Glutamatergic neuron (in vitro differentiated cells): ENCODE measurements at regions not wholly inside any gene's neighbourhood (a gene's known extent, or its start where the extent isn't known, plus 50 kb on each side); places are given as distances from the start of the nearest gene placed in this dataset.

Experiments
- DNase-seq: peaks from one replicate; pipeline ENCODE4 v3.0.0; 2022
- H3K27ac Mint-ChIP-seq: one replicate; pipeline ENCODE4 v1.8.0; 2020; ENCODE audit warnings: mild to moderate bottlenecking, mixed read lengths, inconsistent platforms; ENCODE audit not compliant: unreplicated experiment
- H3K27me3 Mint-ChIP-seq: one replicate; pipeline ENCODE4 v1.8.0; 2020; ENCODE audit warnings: mild to moderate bottlenecking, moderate library complexity, mixed read lengths, inconsistent platforms; ENCODE audit not compliant: unreplicated experiment
- H3K36me3 Mint-ChIP-seq: one replicate; pipeline ENCODE4 v1.8.0; 2020; ENCODE audit warnings: mild to moderate bottlenecking, mixed read lengths, inconsistent platforms; ENCODE audit not compliant: unreplicated experiment
- H3K4me1 Mint-ChIP-seq: one replicate; pipeline ENCODE4 v1.8.0; 2020; ENCODE audit warnings: mild to moderate bottlenecking, low read depth, mixed read lengths, inconsistent platforms; ENCODE audit not compliant: unreplicated experiment
- H3K4me3 Mint-ChIP-seq: one replicate; pipeline ENCODE4 v1.8.0; 2020; ENCODE audit warnings: mild to moderate bottlenecking, mixed read lengths, inconsistent platforms; ENCODE audit not compliant: unreplicated experiment
- H3K9me3 Mint-ChIP-seq: one replicate; pipeline ENCODE4 v1.8.0; 2020; ENCODE audit warnings: mild to moderate bottlenecking, moderate library complexity, mixed read lengths, inconsistent platforms; ENCODE audit not compliant: unreplicated experiment
- TF ChIP-seq, protein P1 (sequence below): fragments of 200-600 bp; sonication (generic); IDR thresholded peaks from one replicate; pipeline ENCODE4 v1.5.0; 2021; ENCODE audit not compliant: partially characterized antibody, unreplicated experiment

DNA sequence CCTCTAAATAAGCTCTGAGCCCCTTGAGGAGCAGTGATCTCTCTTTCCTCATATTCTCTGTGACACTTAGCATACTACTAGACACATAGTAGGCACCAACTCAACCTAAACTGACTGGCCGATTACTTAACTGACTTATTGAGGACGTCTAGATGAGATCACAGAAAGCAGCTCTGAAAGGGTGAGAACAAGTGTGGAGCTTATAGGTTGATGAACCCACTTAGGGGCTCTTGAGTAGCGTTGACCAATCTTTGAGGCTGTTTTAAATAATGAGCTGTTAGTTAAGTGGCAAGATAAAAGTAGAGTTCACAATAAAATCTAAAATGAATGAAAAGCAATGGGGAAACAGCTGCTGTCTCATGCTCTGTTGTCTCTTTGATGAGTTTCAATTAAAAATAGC, 124.7 kb upstream of the TNPO1 start:
- no peak for DNase-seq
- no peaks in the 10 kb centered on the region for H3K36me3 Mint-ChIP-seq
- peak overlapping the region; percentile 30 for H3K4me3 Mint-ChIP-seq

DNA sequence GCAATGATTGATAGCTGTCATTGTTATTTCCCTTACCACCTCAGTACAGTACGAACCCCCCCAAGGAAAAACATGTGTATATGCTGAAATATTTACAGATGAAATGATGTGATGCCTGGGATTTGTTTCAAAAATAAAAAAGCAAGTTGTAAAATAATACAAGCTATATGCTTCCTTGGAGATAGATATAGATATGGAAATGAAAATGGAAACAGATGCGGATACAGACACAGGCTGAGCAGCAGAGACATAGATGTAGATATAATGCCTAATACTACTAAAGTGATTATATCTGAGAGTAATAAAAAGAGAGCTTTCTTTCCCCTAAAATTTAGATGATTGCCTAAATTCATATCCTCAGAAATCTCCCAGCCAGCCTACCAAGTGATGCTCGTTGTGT, 127.5 kb upstream of the TNPO1 start:
- no peak for DNase-seq
- H3K27me3 Mint-ChIP-seq: peaks cover 1% of the 10 kb centered on the region
- H3K27ac Mint-ChIP-seq: no peak overlapping the region
- H3K36me3 Mint-ChIP-seq: no peaks in the 10 kb centered on the region
- no peaks in the 10 kb centered on the region for H3K9me3 Mint-ChIP-seq
- TF ChIP-seq, protein P1, sequence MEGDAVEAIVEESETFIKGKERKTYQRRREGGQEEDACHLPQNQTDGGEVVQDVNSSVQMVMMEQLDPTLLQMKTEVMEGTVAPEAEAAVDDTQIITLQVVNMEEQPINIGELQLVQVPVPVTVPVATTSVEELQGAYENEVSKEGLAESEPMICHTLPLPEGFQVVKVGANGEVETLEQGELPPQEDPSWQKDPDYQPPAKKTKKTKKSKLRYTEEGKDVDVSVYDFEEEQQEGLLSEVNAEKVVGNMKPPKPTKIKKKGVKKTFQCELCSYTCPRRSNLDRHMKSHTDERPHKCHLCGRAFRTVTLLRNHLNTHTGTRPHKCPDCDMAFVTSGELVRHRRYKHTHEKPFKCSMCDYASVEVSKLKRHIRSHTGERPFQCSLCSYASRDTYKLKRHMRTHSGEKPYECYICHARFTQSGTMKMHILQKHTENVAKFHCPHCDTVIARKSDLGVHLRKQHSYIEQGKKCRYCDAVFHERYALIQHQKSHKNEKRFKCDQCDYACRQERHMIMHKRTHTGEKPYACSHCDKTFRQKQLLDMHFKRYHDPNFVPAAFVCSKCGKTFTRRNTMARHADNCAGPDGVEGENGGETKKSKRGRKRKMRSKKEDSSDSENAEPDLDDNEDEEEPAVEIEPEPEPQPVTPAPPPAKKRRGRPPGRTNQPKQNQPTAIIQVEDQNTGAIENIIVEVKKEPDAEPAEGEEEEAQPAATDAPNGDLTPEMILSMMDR: no peak
- H3K4me1 Mint-ChIP-seq: peaks cover 24% of the 10 kb centered on the region
- H3K4me3 Mint-ChIP-seq: no peak overlapping the region

More for the DNA sequence above, 124.7 kb upstream of the TNPO1 start:
- Mint-ChIP-seq H3K9me3 (no peaks in the 10 kb centered on the region), H3K4me1 (peaks cover 24% of the 10 kb centered on the region), H3K27me3 (peaks cover 1% of the 10 kb centered on the region), H3K27ac (peak overlapping the region; percentile 84)
- TF ChIP-seq, protein P1: no peak

DNA sequence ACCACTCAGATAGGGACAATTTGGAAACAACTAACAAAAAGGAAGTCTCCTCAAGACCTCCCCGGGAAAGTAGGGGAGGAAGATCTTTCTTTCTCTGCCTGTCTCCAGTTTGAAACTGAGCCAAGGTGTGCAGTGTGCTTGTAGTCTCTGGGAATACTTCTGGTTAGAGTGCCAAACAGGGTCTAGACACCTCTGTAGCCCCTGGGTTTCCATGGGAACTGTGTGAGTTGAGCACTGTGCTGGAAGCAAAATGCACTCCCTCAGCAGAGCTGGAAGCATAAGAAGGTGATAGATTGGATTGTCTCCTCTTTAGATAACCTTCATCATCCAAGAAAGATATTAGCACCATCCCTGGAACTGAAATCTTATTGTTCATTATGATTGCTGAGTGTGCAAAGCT, 129.2 kb upstream of the TNPO1 start:
- no peak overlapping the region for H3K4me3 Mint-ChIP-seq
- H3K27me3 Mint-ChIP-seq: peaks cover 1% of the 10 kb centered on the region
- peaks cover 9% of the 10 kb centered on the region for H3K4me1 Mint-ChIP-seq
- DNase-seq: no peak
- H3K27ac Mint-ChIP-seq: no peak overlapping the region
- H3K9me3 Mint-ChIP-seq: no peaks in the 10 kb centered on the region
- TF ChIP-seq, protein P1: no peak
- H3K36me3 Mint-ChIP-seq: no peaks in the 10 kb centered on the region

GRCh38 chr5:72682561-72682960, 133.9 kb upstream of the TNPO1 start:
- H3K4me3 Mint-ChIP-seq: no peak overlapping the region
- H3K36me3 Mint-ChIP-seq: peaks cover 6% of the 10 kb centered on the region
- no peak for DNase-seq
- no peaks in the 10 kb centered on the region for H3K9me3 Mint-ChIP-seq
- H3K4me1 Mint-ChIP-seq: peaks cover 4% of the 10 kb centered on the region
- no peak overlapping the region for H3K27ac Mint-ChIP-seq
- TF ChIP-seq, protein P1: no peak
- H3K27me3 Mint-ChIP-seq: peaks cover 1% of the 10 kb centered on the region

DNA sequence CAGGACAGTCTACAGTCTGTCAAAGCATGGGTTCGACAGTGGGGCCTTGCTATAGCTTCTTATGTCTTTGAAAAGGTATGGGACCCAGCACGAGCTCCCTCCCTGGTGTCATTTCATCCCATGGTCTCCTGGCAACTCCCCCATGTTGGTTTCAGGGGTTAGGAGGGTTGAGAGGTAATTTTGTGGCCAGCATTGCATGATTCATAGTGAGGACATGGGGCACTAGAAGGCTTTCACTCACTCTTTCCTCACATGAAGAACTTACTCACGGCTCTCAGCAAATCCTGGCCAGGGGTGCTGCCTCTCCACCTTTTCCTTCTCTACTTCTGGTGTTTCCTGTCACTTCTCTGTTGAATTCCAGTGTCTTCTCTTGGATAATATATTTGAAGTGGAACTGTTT, 134.7 kb upstream of the TNPO1 start:
- DNase-seq: no peak
- H3K4me3 Mint-ChIP-seq: no peak overlapping the region
- TF ChIP-seq, protein P1: no peak
- H3K27me3 Mint-ChIP-seq: peaks cover 1% of the 10 kb centered on the region
- H3K9me3 Mint-ChIP-seq: no peaks in the 10 kb centered on the region
- H3K27ac Mint-ChIP-seq: no peak overlapping the region
- H3K4me1 Mint-ChIP-seq: peaks cover 4% of the 10 kb centered on the region
- H3K36me3 Mint-ChIP-seq: peaks cover 9% of the 10 kb centered on the region
